Kidney (tissue), 13 donors: ENCODE measurements at regions not wholly inside any gene's neighbourhood (a gene's known extent, or its start where the extent isn't known, plus 50 kb on each side); places are given as distances from the start of the nearest gene placed in this dataset.
"Not testable (repeated sequence)": the region's sequence is repeated elsewhere in the genome, so short reads cannot be mapped to it uniquely, and the experiment has no call there.

ENCODE experiments used
- DNase-seq, 5 donors: peaks; one replicate each; pipeline ENCODE4 v3.0.0-alpha.2; 2013 to 2020
- FAIRE-seq: peaks from 2 replicates; lab custom pipeline; 2012; peaks lifted over from hg19 to GRCh38; lab: Jason Lieb, UNC
- H3K27ac ChIP-seq, 2 donors: one replicate each; pipeline ENCODE4 v1.7.0; 2013; ENCODE audit warnings: low read depth in 2 of 2, low read length in 2 of 2, inconsistent platforms in 1 of 2
- H3K27me3 ChIP-seq: one replicate; pipeline ENCODE4 v1.7.1; 2013; ENCODE audit warnings: low read length, inconsistent platforms; ENCODE audit not compliant: control insufficient read depth, insufficient read depth
- H3K36me3 ChIP-seq, 3 donors: one replicate each; pipeline versions ENCODE4 v1.7.0 to v1.7.1; 2013; ENCODE audit warnings: low read length in 3 of 3, control low read depth in 1 of 3, inconsistent platforms in 1 of 3; ENCODE audit not compliant: insufficient read depth in 3 of 3, control insufficient read depth in 2 of 3
- H3K4me1 ChIP-seq, 3 donors: one replicate each; pipeline versions ENCODE4 v1.7.0 to v1.7.1; 2013; ENCODE audit warnings: low read length in 3 of 3, inconsistent platforms in 1 of 3, low read depth in 1 of 3; ENCODE audit not compliant: control insufficient read depth in 2 of 3, insufficient read depth in 2 of 3
- H3K4me3 ChIP-seq, 3 donors: one replicate each; pipeline versions ENCODE4 v1.7.0 to v1.8.1; 2013; ENCODE audit warnings: low read length in 3 of 3, control low read depth in 1 of 3, inconsistent platforms in 1 of 3
- H3K9ac ChIP-seq, 3 donors: one replicate each; pipeline versions ENCODE4 v1.7.0 to v1.7.1; 2013; ENCODE audit warnings: low read length in 3 of 3, control low read depth in 1 of 3, inconsistent platforms in 1 of 3
- H3K9me3 ChIP-seq, 3 donors: one replicate each; pipeline versions ENCODE4 v1.7.0 to v1.7.1; 2013; ENCODE audit warnings: low read length in 3 of 3, control low read depth in 1 of 3, inconsistent platforms in 1 of 3; ENCODE audit not compliant: control insufficient read depth in 2 of 3, insufficient read depth in 1 of 3
- CTCF ChIP-seq: IDR thresholded peaks from 3 replicates; pipeline ENCODE4 v1.5.1; 2012; ENCODE audit warnings: mild to moderate bottlenecking, moderate library complexity, borderline replicate concordance; ENCODE audit not compliant: insufficient read depth; ENCODE audit errors: extremely low read depth
- intact Hi-C: fragments of 100-400 bp; cut with DNase I; formaldehyde crosslinking; loops from one replicate; pipeline ENCODE4 v1.11.1; 2022
- donor health status: control.
- donor health status: control.
- donor health status: control.
- donor health status: control.
- donor health status: control.
- donor health status: DM: yes; HTN: yes; CAD: no.
- donor health status: Normal renal cell carcinoma (clear cell type).

- FAIRE-seq = no peak
- Histone ChIP-seq H3K9ac (no peak overlapping the region), H3K27me3 (no peaks in the 10 kb centered on the region), H3K9me3 (no peaks in the 10 kb centered on the region), H3K4me3 (no peak overlapping the region), H3K4me1 (no peaks in the 10 kb centered on the region), H3K27ac (no peak overlapping the region), H3K36me3 (no peaks in the 10 kb centered on the region)
- TF ChIP-seq CTCF = no peak
- no peak for DNase-seq
- intact Hi-C loops = no loop called here
Observed at GRCh38 chr12:32016680-32017482, 57.7 kb downstream of the RESF1 start.

- no peak for FAIRE-seq
- DNase-seq = no peak
- intact Hi-C loops = no loop called here
Observed at GRCh38 chr12:32021346-32021773, 62.1 kb downstream of the RESF1 start.

GRCh38 chr12:32022387-32022786 is 63.2 kb downstream of the RESF1 start:
- H3K27me3 ChIP-seq, FAIRE-seq, H3K36me3 ChIP-seq, H3K9ac ChIP-seq, H3K4me1 ChIP-seq, H3K4me3 ChIP-seq, intact Hi-C loops, H3K9me3 ChIP-seq, DNase-seq, H3K27ac ChIP-seq: not testable (repeated sequence)

More at GRCh38 chr12:32021346-32021773, 62.1 kb downstream of the RESF1 start:
- no peak for TF ChIP-seq CTCF
- Histone ChIP-seq H3K36me3 (no peaks in the 10 kb centered on the region), H3K9me3 (no peaks in the 10 kb centered on the region), H3K27ac (no peak overlapping the region), H3K4me3 (no peak overlapping the region), H3K27me3 (no peaks in the 10 kb centered on the region), H3K4me1 (no peaks in the 10 kb centered on the region), H3K9ac (no peak overlapping the region)

GRCh38 chr12:32023861-32024260 is 64.6 kb downstream of the RESF1 start:
- H3K4me1 ChIP-seq, H3K9me3 ChIP-seq, FAIRE-seq, H3K4me3 ChIP-seq, H3K27me3 ChIP-seq, intact Hi-C loops, H3K36me3 ChIP-seq, H3K9ac ChIP-seq, H3K27ac ChIP-seq, DNase-seq: not testable (repeated sequence)
